ENCODE measurements at regions not wholly inside any gene's neighbourhood (a gene's known extent, or its start where the extent isn't known, plus 50 kb on each side); places are given as distances from the start of the nearest gene placed in this dataset.

- TF ChIP-seq POLR2AphosphoS5 (IDR thresholded peaks at IDR 0.05; ENCODE audit: low read depth, low read length) (no peak), CTCF (IDR thresholded peaks at IDR 0.05) (no peak)
Measured at GRCh38 chr5:93330506-93330905, 250.5 kb downstream of the NR2F1-AS1 start.
